ENCODE measurements at regions not wholly inside any gene's neighbourhood (a gene's known extent, or its start where the extent isn't known, plus 50 kb on each side); places are given as distances from the start of the nearest gene placed in this dataset.

- H3K4me3 ChIP-seq (ENCODE audit: low read length), result no peak overlapping the region
- DNase-seq (ENCODE audit: low read depth), result no peak
- no peak for TF ChIP-seq CTCF (conservative IDR thresholded peaks at IDR 0.05; ENCODE audit: low read depth, low read length)
These were observed 101.5 kb upstream of the MGAT5 start for GRCh38 chr2:134152045-134153010.

DNA sequence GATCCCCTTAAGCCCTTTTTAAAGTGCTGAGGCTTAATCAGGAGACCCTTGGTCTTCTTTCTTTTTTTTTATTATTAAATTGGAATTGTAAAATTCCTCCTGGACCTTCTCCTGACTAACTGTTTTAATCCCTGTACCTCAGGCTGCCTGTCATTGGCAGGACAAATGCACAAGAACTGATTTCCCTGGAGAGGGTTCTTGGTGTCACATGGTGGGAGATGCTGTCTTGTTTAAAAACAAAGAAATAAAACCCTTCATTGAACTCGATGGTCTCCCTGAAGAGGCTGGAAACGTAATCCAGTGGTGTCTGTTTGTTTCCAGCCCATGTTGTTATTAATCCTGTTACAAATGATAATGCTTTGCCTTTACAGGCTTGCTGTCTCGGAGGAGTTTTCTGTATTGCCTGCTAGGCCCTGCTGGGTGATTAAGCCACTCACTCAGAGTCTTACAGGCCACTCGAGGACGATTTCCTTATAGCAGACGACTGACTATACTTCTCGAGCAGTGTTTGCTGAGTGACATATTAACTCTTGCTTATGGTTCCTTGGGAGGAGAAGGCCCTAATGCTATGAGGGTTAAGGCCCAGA is 100.5 kb upstream of the MGAT5 start:
- DNase-seq (ENCODE audit: low read depth), result no peak
- TF ChIP-seq CTCF (conservative IDR thresholded peaks at IDR 0.05; ENCODE audit: low read depth, low read length), result no peak
- H3K4me3 ChIP-seq (ENCODE audit: low read length), result no peak overlapping the region

DNA sequence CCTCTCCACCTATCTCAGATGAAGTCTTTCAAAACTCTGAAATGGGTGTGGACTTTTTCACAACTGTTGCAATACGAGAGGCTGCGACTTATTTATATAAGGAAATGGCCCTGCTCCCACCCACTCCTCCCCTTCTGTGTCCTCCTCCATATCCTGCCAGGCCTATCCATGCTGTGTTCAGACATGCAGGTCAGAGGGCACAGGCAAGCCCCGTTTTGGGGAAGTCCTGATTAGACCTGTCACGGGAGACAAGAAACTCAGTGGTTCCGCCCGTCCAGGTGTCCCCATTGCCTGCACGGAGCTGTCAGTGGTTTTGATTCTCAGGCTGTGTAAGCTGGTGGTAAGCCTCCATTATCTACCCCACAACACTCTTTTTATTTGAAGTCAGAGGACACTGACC is 99.6 kb upstream of the MGAT5 start:
- TF ChIP-seq CTCF (conservative IDR thresholded peaks at IDR 0.05; ENCODE audit: low read depth, low read length), result no peak
- no peak overlapping the region for H3K4me3 ChIP-seq (ENCODE audit: low read length)
- no peak for DNase-seq (ENCODE audit: low read depth)

DNA sequence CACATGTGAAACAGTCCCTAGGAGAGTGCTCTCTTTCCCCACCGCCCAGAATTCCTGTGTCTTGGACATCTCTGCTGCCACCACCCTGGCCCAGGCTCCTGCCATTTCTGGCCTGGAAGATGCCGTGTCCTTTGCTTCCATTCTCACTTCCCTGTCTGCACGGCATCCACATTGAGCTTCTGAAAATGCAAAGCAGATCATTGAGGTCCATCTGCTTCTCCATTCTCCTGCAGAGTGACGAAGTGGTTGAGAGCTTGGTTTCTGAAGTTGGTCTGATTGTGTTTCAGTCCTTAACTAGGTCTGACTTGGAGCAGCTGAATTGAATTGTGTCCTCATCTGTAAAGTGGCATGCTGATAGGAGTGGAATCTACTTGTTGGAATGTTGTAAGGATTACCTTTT is 98.7 kb upstream of the MGAT5 start:
- H3K4me3 ChIP-seq (ENCODE audit: low read length), result no peak overlapping the region
- no peak for DNase-seq (ENCODE audit: low read depth)
- no peak for TF ChIP-seq CTCF (conservative IDR thresholded peaks at IDR 0.05; ENCODE audit: low read depth, low read length)

GRCh38 chr2:134158295-134158694 is 95.6 kb upstream of the MGAT5 start:
- no peak for TF ChIP-seq CTCF (conservative IDR thresholded peaks at IDR 0.05; ENCODE audit: low read depth, low read length)
- no peak overlapping the region for H3K4me3 ChIP-seq (ENCODE audit: low read length)
- no peak for DNase-seq (ENCODE audit: low read depth)

DNA sequence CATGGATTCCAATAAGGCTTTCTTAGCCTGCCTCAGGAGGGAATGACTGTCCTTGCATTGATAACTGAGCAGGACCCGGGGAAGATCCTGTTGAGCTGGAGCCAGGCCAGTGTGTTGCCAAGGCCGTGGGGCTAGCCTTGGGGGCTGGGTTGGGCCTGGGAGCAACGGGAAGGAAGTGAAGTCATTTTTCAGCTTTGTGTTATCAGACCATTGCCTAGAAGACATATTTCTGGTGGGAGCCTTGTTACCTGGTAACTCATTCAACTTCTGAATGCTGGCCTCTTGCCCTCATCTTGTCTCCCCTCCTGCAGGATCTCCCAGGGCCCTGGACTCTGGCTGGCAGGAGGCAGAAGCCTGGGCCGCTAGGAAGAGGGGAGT is 92.7 kb upstream of the MGAT5 start:
- TF ChIP-seq CTCF (conservative IDR thresholded peaks at IDR 0.05; ENCODE audit: low read depth, low read length), result no peak
- no peak for DNase-seq (ENCODE audit: low read depth)
- no peak overlapping the region for H3K4me3 ChIP-seq (ENCODE audit: low read length)

DNA sequence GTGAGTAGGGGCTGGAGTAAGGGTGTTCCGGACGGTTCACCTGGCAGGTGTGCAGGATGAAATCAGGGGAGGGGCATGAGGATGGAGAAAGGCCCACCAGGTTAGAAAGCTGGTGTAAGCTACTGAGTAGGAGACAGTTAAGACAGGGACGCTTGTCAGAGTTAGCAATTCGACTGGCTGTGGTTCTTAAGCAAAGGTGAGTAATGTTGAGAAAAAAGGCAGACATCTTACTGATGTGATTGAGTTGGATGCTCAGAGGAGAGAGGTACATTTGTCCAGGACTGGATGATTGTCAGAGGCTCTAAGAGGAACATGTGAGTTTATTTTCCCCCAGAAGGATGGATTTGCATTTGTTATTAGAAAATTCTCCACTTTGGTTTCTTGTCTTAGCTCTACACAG is 90.5 kb upstream of the MGAT5 start:
- DNase-seq (ENCODE audit: low read depth), result no peak
- no peak overlapping the region for H3K4me3 ChIP-seq (ENCODE audit: low read length)
- TF ChIP-seq CTCF (conservative IDR thresholded peaks at IDR 0.05; ENCODE audit: low read depth, low read length), result no peak
